Natural killer cell treated with Interleukin-12 subunit alpha and Interleukin-12 subunit beta and Interleukin-15 and Interleukin-18, amount 100 ng/mL, for 72 hours (primary cell): ENCODE measurements at regions not wholly inside any gene's neighbourhood (a gene's known extent, or its start where the extent isn't known, plus 50 kb on each side); places are given as distances from the start of the nearest gene placed in this dataset.

Experiments used
- ATAC-seq, 2 donors: fragments of 150-1000 bp; cut with Tn5 transposase in 1 of 2; sonication (Bioruptor Pico), chemical (Tn5 transposase) in 1 of 2; 2 replicates each; pipeline ENCODE4 v1.10.0; 2021
- DNase-seq: peaks from one replicate; pipeline ENCODE4 v3.0.0; 2022; ENCODE audit warnings: low spot score
- H3K27ac Mint-ChIP-seq, 2 donors: 1 replicate in 1 of 2; 2 replicates in 1 of 2; pipeline ENCODE4 v1.8.0; 2022; ENCODE audit warnings: mixed read lengths in 2 of 2, mild to moderate bottlenecking in 1 of 2, moderate library complexity in 1 of 2
- H3K27me3 Mint-ChIP-seq, 2 donors: 1 replicate in 1 of 2; 2 replicates in 1 of 2; pipeline ENCODE4 v1.8.0; 2022; ENCODE audit warnings: mixed read lengths in 2 of 2
- H3K36me3 Mint-ChIP-seq: one replicate; pipeline ENCODE4 v1.8.0; 2022; ENCODE audit warnings: mixed read lengths
- H3K4me1 Mint-ChIP-seq, 2 donors: 1 replicate in 1 of 2; 2 replicates in 1 of 2; pipeline ENCODE4 v1.8.0; 2022; ENCODE audit warnings: low read depth in 2 of 2, mixed read lengths in 2 of 2, mild to moderate bottlenecking in 1 of 2
- H3K4me3 Mint-ChIP-seq: one replicate; pipeline ENCODE4 v1.8.0; 2022; ENCODE audit warnings: mixed read lengths
- H3K9me3 Mint-ChIP-seq: 2 replicates; pipeline ENCODE4 v1.8.0; 2022; ENCODE audit warnings: mixed read lengths

- H3K9me3 Mint-ChIP-seq: no peaks in the 10 kb centered on the region
- no peak for ATAC-seq
- no peak overlapping the region for H3K4me3 Mint-ChIP-seq
- DNase-seq: no peak
- H3K27ac Mint-ChIP-seq: no peak overlapping the region
- no peaks in the 10 kb centered on the region for H3K27me3 Mint-ChIP-seq
- H3K4me1 Mint-ChIP-seq: no peaks in the 10 kb centered on the region
- H3K36me3 Mint-ChIP-seq: no peaks in the 10 kb centered on the region
These were observed 85.7 kb upstream of the RALGPS2 start for GRCh38 chr1:178639326-178639725.

- ATAC-seq: no peak
- Mint-ChIP-seq H3K9me3 (no peaks in the 10 kb centered on the region), H3K27me3 (peaks cover 7 to 12% of the 10 kb centered on the region in 2 donors), H3K4me3 (no peak overlapping the region), H3K36me3 (no peaks in the 10 kb centered on the region), H3K27ac (no peak overlapping the region), H3K4me1 (no peaks in the 10 kb centered on the region)
- no peak for DNase-seq
These were observed 82.8 kb upstream of the RALGPS2 start for GRCh38 chr1:178642282-178642681.

- Mint-ChIP-seq H3K9me3 (no peaks in the 10 kb centered on the region), H3K27ac (no peak overlapping the region), H3K36me3 (no peaks in the 10 kb centered on the region), H3K4me1 (no peaks in the 10 kb centered on the region), H3K4me3 (no peak overlapping the region), H3K27me3 (peaks cover 9 to 19% of the 10 kb centered on the region in 2 donors)
- no peak for DNase-seq
- ATAC-seq: no peak
These were observed 81.7 kb upstream of the RALGPS2 start for GRCh38 chr1:178643349-178643748.

GRCh38 chr1:178643831-178644230, 81.2 kb upstream of the RALGPS2 start:
- DNase-seq: no peak
- Mint-ChIP-seq H3K9me3 (no peaks in the 10 kb centered on the region), H3K4me1 (no peaks in the 10 kb centered on the region), H3K27me3 (peaks cover 9 to 20% of the 10 kb centered on the region in 2 donors), H3K4me3 (no peak overlapping the region), H3K27ac (no peak overlapping the region), H3K36me3 (no peaks in the 10 kb centered on the region)
- no peak for ATAC-seq

- Mint-ChIP-seq H3K27me3 (peaks cover 10 to 20% of the 10 kb centered on the region in 2 donors), H3K9me3 (no peaks in the 10 kb centered on the region), H3K4me3 (no peak overlapping the region), H3K36me3 (no peaks in the 10 kb centered on the region), H3K27ac (no peak overlapping the region), H3K4me1 (no peaks in the 10 kb centered on the region)
- no peak for ATAC-seq
- DNase-seq: no peak
These were observed 80.5 kb upstream of the RALGPS2 start for GRCh38 chr1:178644308-178645120.

GRCh38 chr1:178645157-178645807, 79.8 kb upstream of the RALGPS2 start:
- DNase-seq: no peak
- Mint-ChIP-seq H3K27me3 (peaks cover 12 to 20% of the 10 kb centered on the region in 2 donors), H3K4me3 (no peak overlapping the region), H3K4me1 (no peaks in the 10 kb centered on the region), H3K27ac (no peak overlapping the region), H3K9me3 (no peaks in the 10 kb centered on the region), H3K36me3 (no peaks in the 10 kb centered on the region)
- ATAC-seq: no peak

GRCh38 chr1:178645808-178646200, 79.2 kb upstream of the RALGPS2 start:
- H3K4me1 Mint-ChIP-seq: no peaks in the 10 kb centered on the region
- H3K27ac Mint-ChIP-seq: no peak overlapping the region
- no peak overlapping the region for H3K4me3 Mint-ChIP-seq
- ATAC-seq (no peak), DNase-seq (no peak)
- no peaks in the 10 kb centered on the region for H3K9me3 Mint-ChIP-seq
- H3K36me3 Mint-ChIP-seq: no peaks in the 10 kb centered on the region
- H3K27me3 Mint-ChIP-seq: peaks cover 15 to 23% of the 10 kb centered on the region in 2 donors

- Mint-ChIP-seq H3K36me3 (no peaks in the 10 kb centered on the region), H3K27ac (no peak overlapping the region), H3K27me3 (peaks cover 15 to 31% of the 10 kb centered on the region in 2 donors), H3K4me3 (no peak overlapping the region), H3K4me1 (no peaks in the 10 kb centered on the region), H3K9me3 (no peaks in the 10 kb centered on the region)
- ATAC-seq (no peak), DNase-seq (no peak)
These were observed 78.2 kb upstream of the RALGPS2 start for GRCh38 chr1:178646821-178647220.

- Mint-ChIP-seq H3K4me1 (no peaks in the 10 kb centered on the region), H3K27ac (no peak overlapping the region), H3K36me3 (no peaks in the 10 kb centered on the region), H3K4me3 (no peak overlapping the region), H3K27me3 (peaks cover 15 to 31% of the 10 kb centered on the region in 2 donors), H3K9me3 (no peaks in the 10 kb centered on the region)
- ATAC-seq (no peak), DNase-seq (no peak)
These were observed 76.9 kb upstream of the RALGPS2 start for GRCh38 chr1:178648151-178648550.

- Mint-ChIP-seq H3K27me3 (peaks cover 15 to 31% of the 10 kb centered on the region in 2 donors), H3K36me3 (no peaks in the 10 kb centered on the region), H3K9me3 (no peaks in the 10 kb centered on the region), H3K27ac (no peak overlapping the region), H3K4me1 (no peaks in the 10 kb centered on the region), H3K4me3 (no peak overlapping the region)
- ATAC-seq (no peak), DNase-seq (no peak)
These were observed 75.3 kb upstream of the RALGPS2 start for GRCh38 chr1:178649582-178650350.

- no peaks in the 10 kb centered on the region for H3K36me3 Mint-ChIP-seq
- H3K4me1 Mint-ChIP-seq: no peaks in the 10 kb centered on the region
- no peak for DNase-seq
- no peak for ATAC-seq
- H3K9me3 Mint-ChIP-seq: no peaks in the 10 kb centered on the region
- no peak overlapping the region for H3K4me3 Mint-ChIP-seq
- H3K27me3 Mint-ChIP-seq: peaks cover 17 to 29% of the 10 kb centered on the region in 2 donors
- H3K27ac Mint-ChIP-seq: no peak overlapping the region
These were observed 74.0 kb upstream of the RALGPS2 start for GRCh38 chr1:178650934-178651511.

- H3K4me1 Mint-ChIP-seq: no peaks in the 10 kb centered on the region
- H3K27ac Mint-ChIP-seq: no peak overlapping the region
- no peaks in the 10 kb centered on the region for H3K9me3 Mint-ChIP-seq
- no peaks in the 10 kb centered on the region for H3K36me3 Mint-ChIP-seq
- no peak for ATAC-seq
- peaks cover 11 to 22% of the 10 kb centered on the region in 2 donors for H3K27me3 Mint-ChIP-seq
- DNase-seq: no peak
- no peak overlapping the region for H3K4me3 Mint-ChIP-seq
These were observed 73.3 kb upstream of the RALGPS2 start for GRCh38 chr1:178651742-178652141.

- Mint-ChIP-seq H3K4me1 (no peaks in the 10 kb centered on the region), H3K4me3 (no peak overlapping the region), H3K27me3 (peaks cover 9 to 18% of the 10 kb centered on the region in 2 donors), H3K9me3 (no peaks in the 10 kb centered on the region), H3K27ac (no peak overlapping the region), H3K36me3 (no peaks in the 10 kb centered on the region)
- ATAC-seq: peak in 1 of 2 donors; percentile 6
- DNase-seq: no peak
These were observed 72.2 kb upstream of the RALGPS2 start for GRCh38 chr1:178652506-178653490.
